Psoas muscle (tissue), 7 donors: ENCODE measurements at regions not wholly inside any gene's neighbourhood (a gene's known extent, or its start where the extent isn't known, plus 50 kb on each side); places are given as distances from the start of the nearest gene placed in this dataset.

ENCODE experiments used
- ATAC-seq, 4 donors: fragments of 200-7000 bp; cut with Tn5 transposase; one replicate each; pipeline ENCODE4 v1.9.1; 2020; ENCODE audit warnings: moderate library complexity in 3 of 4, mild to moderate bottlenecking in 2 of 4
- DNase-seq, 2 donors: peaks; one replicate each; pipeline ENCODE4 v3.0.0-alpha.2; 2020
- H3K27ac ChIP-seq: fragments of 200-600 bp; one replicate; pipeline ENCODE4 v1.8.0; 2022
- H3K27me3 ChIP-seq, 3 donors: fragments of 200-600 bp in 1 of 3; one replicate each; pipeline versions ENCODE4 v1.6.1 to v1.8.0; 2013 to 2022; ENCODE audit warnings: low read length in 2 of 3, mild to moderate bottlenecking in 2 of 3, moderate library complexity in 1 of 3; ENCODE audit not compliant: insufficient read depth in 3 of 3
- H3K36me3 ChIP-seq, 2 donors: fragments of 200-600 bp in 1 of 2; one replicate each; pipeline versions ENCODE4 v1.6.1 to v1.8.0; 2013 to 2022; ENCODE audit warnings: low read depth in 1 of 2, mild to moderate bottlenecking in 1 of 2, moderate library complexity in 1 of 2; ENCODE audit not compliant: insufficient read depth in 1 of 2
- H3K4me1 ChIP-seq: fragments of 200-600 bp; one replicate; pipeline ENCODE4 v1.8.0; 2022
- H3K4me3 ChIP-seq: fragments of 200-600 bp; one replicate; pipeline ENCODE4 v1.8.0; 2022; ENCODE audit warnings: mild to moderate bottlenecking
- H3K9me3 ChIP-seq: fragments of 200-600 bp; one replicate; pipeline ENCODE4 v1.8.0; 2022
- WGBS, 3 donors: extraction: QIAGEN DNeasy Blood & Tissue Kit; methylation state at CpG; one replicate each; pipeline versions ENCODE4 v1.1.6 to v1.1.7; 2013; 5-methylcytosine and 5-hydroxymethylcytosine counted together
- intact Hi-C, 2 donors: fragments of 100-400 bp; cut with DNase I; formaldehyde crosslinking; loops; one replicate each; pipeline versions ENCODE4 v1.11.0 to v1.14.2; 2022
- TF ChIP-seq, protein P1 (sequence below): fragments of 200-600 bp; IDR thresholded peaks from one replicate; pipeline ENCODE4 v1.8.0; 2022; ENCODE audit warnings: antibody characterized with exemption
- donor health status: healthy with polysubstance abuse.
- donor health status: DM: no; HTN: no; CAD: no; lungs with moderate emphysema.
- donor health status: Bipolar disorder and iron deficiency.
- donor health status: healthy.
- donor health status: DM: yes; HTN: yes; CAD: no.
- donor health status: DM: no; HTN: no; CAD: no.
- donor health status: DM: yes; HTN: yes; CAD: no.

DNA sequence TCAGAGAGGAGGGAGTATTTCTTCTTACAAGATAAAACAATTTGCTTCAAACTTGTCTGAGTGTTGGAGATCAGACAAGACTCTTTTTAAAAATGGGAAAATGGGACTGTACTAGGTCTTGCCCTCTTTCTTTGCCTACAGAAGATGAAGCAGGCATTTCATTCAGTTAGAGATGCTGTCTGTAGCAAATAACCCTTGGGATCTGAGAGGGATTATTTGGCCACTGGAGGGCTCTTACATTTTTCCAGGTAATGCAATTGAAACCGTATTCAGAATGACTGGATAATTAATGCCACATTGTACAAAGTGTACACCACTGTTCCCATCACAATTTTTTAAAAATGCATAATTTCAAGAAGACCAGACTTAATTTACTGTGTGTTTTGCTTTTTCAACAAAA lies 258.5 kb upstream of the KIRREL3 start:
- H3K9me3 ChIP-seq = no peaks in the 10 kb centered on the region
- 11 to 19% (median 12%) methylated on average over 1 of the region's 1 CpG for WGBS, 3 donors
- ATAC-seq (no peak), DNase-seq (no peak)
- H3K4me3 ChIP-seq = no peak overlapping the region
- no peaks in the 10 kb centered on the region for H3K4me1 ChIP-seq
- TF ChIP-seq, protein P1, sequence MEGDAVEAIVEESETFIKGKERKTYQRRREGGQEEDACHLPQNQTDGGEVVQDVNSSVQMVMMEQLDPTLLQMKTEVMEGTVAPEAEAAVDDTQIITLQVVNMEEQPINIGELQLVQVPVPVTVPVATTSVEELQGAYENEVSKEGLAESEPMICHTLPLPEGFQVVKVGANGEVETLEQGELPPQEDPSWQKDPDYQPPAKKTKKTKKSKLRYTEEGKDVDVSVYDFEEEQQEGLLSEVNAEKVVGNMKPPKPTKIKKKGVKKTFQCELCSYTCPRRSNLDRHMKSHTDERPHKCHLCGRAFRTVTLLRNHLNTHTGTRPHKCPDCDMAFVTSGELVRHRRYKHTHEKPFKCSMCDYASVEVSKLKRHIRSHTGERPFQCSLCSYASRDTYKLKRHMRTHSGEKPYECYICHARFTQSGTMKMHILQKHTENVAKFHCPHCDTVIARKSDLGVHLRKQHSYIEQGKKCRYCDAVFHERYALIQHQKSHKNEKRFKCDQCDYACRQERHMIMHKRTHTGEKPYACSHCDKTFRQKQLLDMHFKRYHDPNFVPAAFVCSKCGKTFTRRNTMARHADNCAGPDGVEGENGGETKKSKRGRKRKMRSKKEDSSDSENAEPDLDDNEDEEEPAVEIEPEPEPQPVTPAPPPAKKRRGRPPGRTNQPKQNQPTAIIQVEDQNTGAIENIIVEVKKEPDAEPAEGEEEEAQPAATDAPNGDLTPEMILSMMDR = no peak
- H3K27ac ChIP-seq = no peak overlapping the region
- no peaks in the 10 kb centered on the region for H3K36me3 ChIP-seq
- no peaks in the 10 kb centered on the region for H3K27me3 ChIP-seq
- intact Hi-C loops = no loop called here

DNA sequence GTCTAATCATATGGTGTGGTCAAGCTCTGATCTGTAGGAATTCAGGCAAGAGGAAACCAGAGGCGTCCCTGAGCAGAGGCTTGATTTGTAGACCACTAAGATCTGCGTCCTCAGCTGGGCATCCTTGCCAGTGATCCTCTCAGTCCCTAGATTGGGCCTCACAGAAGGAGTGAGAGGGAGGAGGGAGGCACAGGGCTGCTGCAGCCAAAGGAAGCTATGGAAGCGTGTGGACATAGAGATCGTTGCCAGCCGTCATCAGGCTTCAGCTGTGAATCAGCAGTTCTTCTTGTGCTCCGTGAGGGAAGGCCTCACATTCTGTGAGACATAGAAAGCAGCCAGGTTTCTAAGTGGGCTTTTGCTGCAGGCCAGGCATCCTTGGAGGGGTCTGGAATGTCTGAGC lies 254.6 kb upstream of the KIRREL3 start:
- Histone ChIP-seq H3K27me3 (no peaks in the 10 kb centered on the region), H3K9me3 (no peaks in the 10 kb centered on the region), H3K36me3 (no peaks in the 10 kb centered on the region), H3K4me3 (no peak overlapping the region), H3K4me1 (no peaks in the 10 kb centered on the region), H3K27ac (no peak overlapping the region)
- TF ChIP-seq, protein P1 = no peak
- ATAC-seq (no peak), DNase-seq (no peak)
- 56 to 67% (median 58%) methylated on average over 6 of the region's 6 CpGs for WGBS, 3 donors
- intact Hi-C loops = no loop called here

DNA sequence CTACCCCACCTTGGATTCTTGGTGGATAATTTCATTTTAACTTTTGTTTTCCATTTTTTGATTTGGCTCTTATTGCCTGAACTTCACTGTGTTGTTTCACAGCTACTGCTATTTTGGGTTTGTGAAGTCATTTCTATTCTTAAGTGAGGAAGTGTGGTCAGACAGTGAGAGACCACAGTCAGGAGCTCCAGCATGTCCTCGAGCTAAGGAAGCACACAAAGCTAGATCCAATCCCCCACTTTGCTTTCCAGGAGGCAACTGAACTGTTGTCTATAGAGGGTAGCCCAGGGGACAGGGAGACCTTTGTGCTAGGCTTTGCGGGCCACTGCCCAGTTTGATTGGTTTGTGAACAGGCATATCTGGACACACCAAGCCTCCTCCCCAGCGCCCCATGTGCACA lies 251.8 kb upstream of the KIRREL3 start:
- no peak for ATAC-seq
- intact Hi-C loops = no loop called here
- TF ChIP-seq, protein P1 = no peak
- H3K4me1 ChIP-seq = no peaks in the 10 kb centered on the region
- H3K27me3 ChIP-seq = no peaks in the 10 kb centered on the region
- no peak overlapping the region for H3K4me3 ChIP-seq
- no peak for DNase-seq
- no peak overlapping the region for H3K27ac ChIP-seq
- H3K9me3 ChIP-seq = no peaks in the 10 kb centered on the region
- WGBS, 3 donors = 62 to 70% (median 68%) methylated on average over 3 of the region's 3 CpGs
- H3K36me3 ChIP-seq = no peaks in the 10 kb centered on the region

DNA sequence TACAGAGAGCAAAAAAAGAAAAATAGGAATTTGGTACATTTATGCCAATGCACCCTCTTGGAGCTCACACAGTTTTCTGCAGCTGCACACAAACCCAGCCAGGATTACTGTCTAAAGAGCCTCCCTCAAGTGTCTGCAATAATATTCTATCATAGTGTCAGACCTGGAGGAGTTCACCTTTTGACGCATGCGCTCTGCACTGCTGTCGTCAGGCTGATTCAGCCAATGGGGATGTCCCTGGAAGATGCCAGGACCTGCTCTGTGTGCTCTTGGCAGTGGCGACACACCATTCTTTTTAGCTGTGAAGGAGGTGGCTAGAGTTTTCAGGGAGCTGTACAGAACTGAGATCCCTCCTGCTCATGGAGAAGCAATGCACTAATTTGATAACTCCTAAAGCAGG lies 249.0 kb upstream of the KIRREL3 start:
- Histone ChIP-seq H3K4me3 (no peak overlapping the region), H3K36me3 (no peaks in the 10 kb centered on the region), H3K9me3 (no peaks in the 10 kb centered on the region), H3K4me1 (no peaks in the 10 kb centered on the region), H3K27me3 (no peaks in the 10 kb centered on the region), H3K27ac (no peak overlapping the region)
- intact Hi-C loops = no loop called here
- DNase-seq = no peak
- 84 to 92% (median 88%) methylated on average over 4 of the region's 4 CpGs for WGBS, 3 donors
- ATAC-seq = no peak
- TF ChIP-seq, protein P1 = no peak

DNA sequence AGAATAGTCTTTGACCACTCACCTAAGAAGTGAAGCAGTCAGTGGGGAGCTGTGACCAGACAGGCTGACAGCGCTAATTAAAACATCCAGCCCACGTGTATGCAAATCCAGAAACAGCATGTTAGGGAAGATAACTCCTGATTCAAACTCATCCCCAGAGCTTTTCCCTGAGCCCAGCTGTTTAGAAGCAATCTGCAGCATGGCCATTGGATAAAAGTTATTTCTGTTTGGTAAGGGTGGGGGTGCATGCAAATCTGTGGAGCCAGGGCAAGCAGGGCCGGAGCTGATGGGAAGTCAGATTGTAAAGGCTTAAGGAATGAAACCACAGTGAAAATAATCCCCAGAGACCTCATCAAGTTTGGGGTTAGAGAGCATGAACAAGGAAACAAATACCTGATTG lies 247.9 kb upstream of the KIRREL3 start:
- ATAC-seq = no peak
- WGBS, 3 donors = 57 to 59% (median 58%) methylated on average over 3 of the region's 3 CpGs

More for the DNA sequence above, 247.9 kb upstream of the KIRREL3 start:
- intact Hi-C loops = no loop called here
- no peaks in the 10 kb centered on the region for H3K4me1 ChIP-seq
- DNase-seq = no peak
- H3K9me3 ChIP-seq = no peaks in the 10 kb centered on the region
- H3K27me3 ChIP-seq = no peaks in the 10 kb centered on the region
- H3K27ac ChIP-seq = no peak overlapping the region
- H3K36me3 ChIP-seq = no peaks in the 10 kb centered on the region
- no peak overlapping the region for H3K4me3 ChIP-seq
- TF ChIP-seq, protein P1 = no peak
